ENCODE measurements at regions not wholly inside any gene's neighbourhood (a gene's known extent, or its start where the extent isn't known, plus 50 kb on each side); places are given as distances from the start of the nearest gene placed in this dataset.

- no peak overlapping the region for H3K4me3 Mint-ChIP-seq
- no peak overlapping the region for H3K27ac Mint-ChIP-seq
- H3K27me3 Mint-ChIP-seq (ENCODE audit: low read depth), result peaks cover 5% of the 10 kb centered on the region
- H3K9me3 Mint-ChIP-seq, result peaks cover 31% of the 10 kb centered on the region
- H3K4me1 Mint-ChIP-seq, result peaks cover 24% of the 10 kb centered on the region
- peak in 2 of 3 experiments; percentile 21 to 40 for TF ChIP-seq CTCF (IDR thresholded peaks at IDR 0.05; ENCODE audit: unreplicated experiment in 3 of 3)
- H3K36me3 Mint-ChIP-seq (ENCODE audit: low read depth), result no peaks in the 10 kb centered on the region
These were observed 80.0 kb downstream of the COPS8 start for GRCh38 chr2:237165405-237166276.

GRCh38 chr2:237167038-237167437 is 81.3 kb downstream of the COPS8 start:
- no peak overlapping the region for H3K27ac Mint-ChIP-seq
- peaks cover 27% of the 10 kb centered on the region for H3K4me1 Mint-ChIP-seq
- no peak for TF ChIP-seq CTCF (IDR thresholded peaks at IDR 0.05; ENCODE audit: unreplicated experiment in 3 of 3)
- H3K36me3 Mint-ChIP-seq (ENCODE audit: low read depth), result no peaks in the 10 kb centered on the region
- H3K27me3 Mint-ChIP-seq (ENCODE audit: low read depth), result peaks cover 4% of the 10 kb centered on the region
- H3K9me3 Mint-ChIP-seq, result peaks cover 33% of the 10 kb centered on the region
- no peak overlapping the region for H3K4me3 Mint-ChIP-seq

- Mint-ChIP-seq H3K27ac (no peak overlapping the region), H3K27me3 (ENCODE audit: low read depth) (peaks cover 4% of the 10 kb centered on the region), H3K36me3 (ENCODE audit: low read depth) (no peaks in the 10 kb centered on the region), H3K4me1 (peaks cover 33% of the 10 kb centered on the region), H3K4me3 (no peak overlapping the region), H3K9me3 (peaks cover 33% of the 10 kb centered on the region)
- TF ChIP-seq CTCF (IDR thresholded peaks at IDR 0.05; ENCODE audit: unreplicated experiment in 3 of 3), result no peak
These were observed 82.2 kb downstream of the COPS8 start for GRCh38 chr2:237167934-237168333.

GRCh38 chr2:237170020-237170419 is 84.3 kb downstream of the COPS8 start:
- peaks cover 31% of the 10 kb centered on the region for H3K4me1 Mint-ChIP-seq
- H3K27me3 Mint-ChIP-seq (ENCODE audit: low read depth), result peaks cover 4% of the 10 kb centered on the region
- TF ChIP-seq CTCF (IDR thresholded peaks at IDR 0.05; ENCODE audit: unreplicated experiment in 3 of 3), result no peak
- peak overlapping the region in 1 of 3 experiments; percentile 18 for H3K27ac Mint-ChIP-seq
- peaks cover 27% of the 10 kb centered on the region for H3K9me3 Mint-ChIP-seq
- H3K36me3 Mint-ChIP-seq (ENCODE audit: low read depth), result no peaks in the 10 kb centered on the region
- no peak overlapping the region for H3K4me3 Mint-ChIP-seq

- Mint-ChIP-seq H3K27ac (peak overlapping the region; percentile 82 to 94 (median 91)), H3K27me3 (ENCODE audit: low read depth) (no peaks in the 10 kb centered on the region), H3K4me3 (peak overlapping the region in 2 of 3 experiments; percentile 0 to 39), H3K36me3 (ENCODE audit: low read depth) (no peaks in the 10 kb centered on the region), H3K4me1 (peaks cover 31% of the 10 kb centered on the region), H3K9me3 (peaks cover 28% of the 10 kb centered on the region)
- TF ChIP-seq CTCF (IDR thresholded peaks at IDR 0.05; ENCODE audit: unreplicated experiment in 3 of 3), result peak in 2 of 3 experiments; percentile 11 to 17
These were observed 85.7 kb downstream of the COPS8 start for GRCh38 chr2:237171396-237171795.

GRCh38 chr2:237171881-237172280 is 86.2 kb downstream of the COPS8 start:
- Mint-ChIP-seq H3K4me1 (peaks cover 31% of the 10 kb centered on the region), H3K27me3 (ENCODE audit: low read depth) (no peaks in the 10 kb centered on the region), H3K9me3 (peaks cover 28% of the 10 kb centered on the region), H3K36me3 (ENCODE audit: low read depth) (no peaks in the 10 kb centered on the region), H3K4me3 (peak overlapping the region in 2 of 3 experiments; percentile 0 to 39), H3K27ac (peak overlapping the region; percentile 82 to 94 (median 91))
- no peak for TF ChIP-seq CTCF (IDR thresholded peaks at IDR 0.05; ENCODE audit: unreplicated experiment in 3 of 3)

All from nephron (organoid).